Hematopoietic multipotent progenitor cell treated with erythropoietin and hydrocortisone succinate and interleukin-3 and kit ligand, for 4 days (in vitro differentiated cells): ENCODE measurements at regions not wholly inside any gene's neighbourhood (a gene's known extent, or its start where the extent isn't known, plus 50 kb on each side); places are given as distances from the start of the nearest gene placed in this dataset.

Source experiments
- DNase-seq: peaks from one replicate; pipeline ENCODE4 v3.0.0-alpha.2; 2015

DNA sequence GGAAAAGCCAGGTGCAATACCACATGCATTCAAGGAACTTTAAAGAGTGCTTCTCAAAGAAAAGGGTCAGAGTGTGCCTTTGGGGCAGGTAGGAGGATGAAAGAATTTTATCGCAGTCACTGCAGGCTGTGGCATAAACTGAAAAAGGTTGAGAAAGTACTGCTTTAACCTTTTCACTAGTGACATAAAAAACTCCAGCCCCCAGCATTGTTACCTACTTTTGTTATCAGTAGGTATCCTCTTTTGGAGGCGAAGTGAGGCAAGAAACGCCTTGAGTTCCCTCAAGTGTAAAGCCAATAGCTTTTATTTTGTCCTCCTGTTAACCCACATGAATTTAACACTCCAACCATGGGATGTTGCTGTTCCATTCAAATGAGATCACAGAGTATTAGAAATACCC, 64.7 kb upstream of the CHD1 start:
- DNase-seq: no peak

DNA sequence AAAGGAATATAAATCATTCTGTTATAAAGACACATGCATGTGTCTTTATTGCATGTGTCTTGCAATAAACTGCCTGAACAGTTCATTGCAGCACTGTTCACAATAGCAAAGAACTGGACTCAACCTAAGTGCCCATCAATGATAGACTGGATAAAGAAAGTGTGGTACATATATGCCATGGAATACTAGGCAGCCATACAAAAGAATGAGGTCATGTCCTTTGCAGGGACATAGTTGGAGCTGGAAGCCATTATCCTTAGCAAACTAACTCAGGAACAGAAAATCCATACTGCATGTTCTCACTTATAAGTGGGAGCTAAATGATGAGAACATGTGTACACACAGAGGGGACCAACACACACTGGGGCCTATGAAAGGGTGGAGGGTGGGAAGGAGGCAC, 63.7 kb upstream of the CHD1 start:
- no peak for DNase-seq

DNA sequence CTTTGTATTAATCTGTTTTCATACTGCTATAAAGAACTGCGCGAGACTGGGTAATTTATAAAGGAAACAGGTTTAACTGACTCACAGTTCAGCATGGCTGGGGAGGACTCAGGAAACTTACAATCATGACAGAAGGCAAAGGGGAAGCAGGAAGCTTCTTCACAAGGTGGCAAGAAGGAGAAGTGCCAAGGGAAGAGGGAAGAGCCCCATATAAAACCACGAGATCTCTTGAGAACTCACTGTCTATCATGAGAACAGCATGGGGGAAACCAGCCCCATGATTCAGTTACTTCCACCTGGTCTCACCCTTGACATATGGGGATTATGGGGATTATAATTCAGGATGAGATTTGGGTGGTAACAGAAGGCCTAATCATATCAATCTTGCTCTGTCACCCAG, 60.9 kb upstream of the CHD1 start:
- DNase-seq: peak; percentile 72

DNA sequence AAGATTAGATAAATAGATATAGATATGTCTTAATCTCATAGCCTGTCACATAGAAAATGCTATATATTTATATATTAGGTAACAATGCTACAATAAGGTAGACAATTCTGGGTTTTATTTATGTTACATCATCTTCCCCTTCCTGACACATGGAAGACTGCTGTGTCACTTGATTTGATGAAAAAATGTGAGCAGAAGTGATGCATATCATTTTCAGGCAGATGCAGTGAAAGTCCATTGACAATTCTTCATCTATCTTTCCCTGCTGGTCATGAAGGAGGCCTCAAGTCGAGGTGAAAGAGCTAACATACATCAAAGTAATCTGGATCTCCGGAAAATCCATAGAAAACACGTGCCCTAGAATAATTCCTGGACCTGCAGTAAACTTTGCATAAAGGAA, 57.8 kb upstream of the CHD1 start:
- DNase-seq: no peak

DNA sequence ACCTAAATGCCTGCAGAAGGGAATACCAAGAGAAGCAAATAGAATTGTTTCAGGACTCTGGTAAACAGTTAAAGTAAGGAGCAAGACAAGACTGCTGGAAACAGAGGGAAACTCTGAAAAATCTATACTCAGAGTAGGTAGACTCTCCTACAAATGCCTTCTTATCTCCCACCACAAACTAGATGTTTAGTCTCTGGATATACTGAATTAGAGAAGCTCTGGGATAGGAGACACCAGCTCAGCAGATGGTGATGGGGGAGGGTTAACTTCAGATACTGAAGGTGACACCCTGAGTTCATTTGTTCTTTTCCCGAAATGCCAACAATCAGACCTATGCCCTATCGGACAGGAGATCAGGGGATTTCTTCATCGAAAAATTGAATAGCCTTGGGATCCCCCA, 54.1 kb upstream of the CHD1 start:
- DNase-seq: no peak
